IMR-90 (cell line): ENCODE measurements at regions not wholly inside any gene's neighbourhood (a gene's known extent, or its start where the extent isn't known, plus 50 kb on each side); places are given as distances from the start of the nearest gene placed in this dataset.

Source experiments
- BHLHE40 ChIP-seq: fragments of 150-350 bp; IDR thresholded peaks from 2 replicates; pipeline ENCODE4 v1.6.1; 2016; ENCODE audit warnings: mild to moderate bottlenecking, low read depth, low read length
- CEBPB ChIP-seq: IDR thresholded peaks from 2 replicates; pipeline ENCODE4 v1.6.1; 2012; ENCODE audit warnings: low read depth, low read length, improper control_type of control experiment
- CHD1 ChIP-seq: IDR thresholded peaks from 2 replicates; pipeline ENCODE4 v1.6.1; 2012; ENCODE audit warnings: low read depth, low read length, improper control_type of control experiment
- CTCF ChIP-seq: conservative IDR thresholded peaks from 2 replicates; pipeline ENCODE4 v1.5.1; 2012; ENCODE audit warnings: mild to moderate bottlenecking, low read depth, low read length, improper control_type of control experiment
- FOS ChIP-seq: fragments of 150-350 bp; IDR thresholded peaks from 2 replicates; pipeline ENCODE4 v1.6.1; 2016; ENCODE audit warnings: low read depth, low read length
- MAFK ChIP-seq: IDR thresholded peaks from 2 replicates; pipeline ENCODE4 v1.6.1; 2012; ENCODE audit warnings: low read depth, low read length, improper control_type of control experiment
- MAZ ChIP-seq: IDR thresholded peaks from 2 replicates; pipeline ENCODE4 v1.6.1; 2012; ENCODE audit warnings: low read depth, mild to moderate bottlenecking, low read length, improper control_type of control experiment, moderate library complexity, borderline replicate concordance
- MXI1 ChIP-seq: IDR thresholded peaks from 2 replicates; pipeline ENCODE4 v1.6.1; 2012; ENCODE audit warnings: low read depth, mild to moderate bottlenecking, low read length, moderate library complexity, borderline replicate concordance
- POLR2A ChIP-seq: IDR thresholded peaks from 2 replicates; pipeline ENCODE4 v1.6.1; 2012; ENCODE audit warnings: mild to moderate bottlenecking, low read depth, low read length
- RAD21 ChIP-seq: IDR thresholded peaks from 2 replicates; pipeline ENCODE4 v1.6.1; 2012; ENCODE audit warnings: low read length, improper control_type of control experiment
- RCOR1 ChIP-seq: IDR thresholded peaks from 2 replicates; pipeline ENCODE4 v1.6.1; 2012; ENCODE audit warnings: mild to moderate bottlenecking, low read length, improper control_type of control experiment; ENCODE audit not compliant: insufficient replicate concordance
- RFX5 ChIP-seq: IDR thresholded peaks from 2 replicates; pipeline ENCODE4 v1.8.0; 2012; ENCODE audit warnings: low read depth, mild to moderate bottlenecking, low read length, moderate library complexity
- SMC3 ChIP-seq: fragments of 150-350 bp; IDR thresholded peaks from 2 replicates; pipeline ENCODE4 v1.6.1; 2016; ENCODE audit warnings: low read depth, mild to moderate bottlenecking, antibody characterized with exemption, low read length, moderate library complexity
- TF ChIP-seq, protein P1 (sequence below): fragments of 150-350 bp; IDR thresholded peaks from 2 replicates; pipeline ENCODE4 v1.6.1; 2017; ENCODE audit warnings: mild to moderate bottlenecking, antibody characterized with exemption, low read length, low read depth

- TF ChIP-seq POLR2A = no peak
- TF ChIP-seq CTCF = no peak
- TF ChIP-seq MAFK = no peak
- no peak for TF ChIP-seq RAD21
- no peak for TF ChIP-seq MXI1
- no peak for TF ChIP-seq CHD1
- TF ChIP-seq RFX5 = no peak
- TF ChIP-seq, protein P1, sequence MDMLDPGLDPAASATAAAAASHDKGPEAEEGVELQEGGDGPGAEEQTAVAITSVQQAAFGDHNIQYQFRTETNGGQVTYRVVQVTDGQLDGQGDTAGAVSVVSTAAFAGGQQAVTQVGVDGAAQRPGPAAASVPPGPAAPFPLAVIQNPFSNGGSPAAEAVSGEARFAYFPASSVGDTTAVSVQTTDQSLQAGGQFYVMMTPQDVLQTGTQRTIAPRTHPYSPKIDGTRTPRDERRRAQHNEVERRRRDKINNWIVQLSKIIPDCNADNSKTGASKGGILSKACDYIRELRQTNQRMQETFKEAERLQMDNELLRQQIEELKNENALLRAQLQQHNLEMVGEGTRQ = no peak
- no peak for TF ChIP-seq SMC3
- no peak for TF ChIP-seq RCOR1
- TF ChIP-seq BHLHE40 = no peak
- no peak for TF ChIP-seq MAZ
- no peak for TF ChIP-seq CEBPB
- no peak for TF ChIP-seq FOS
Measured at GRCh38 chr2:192960945-192961344, 766.2 kb upstream of the TMEFF2 start.
